Osteoblast (primary cell): ENCODE measurements at regions not wholly inside any gene's neighbourhood (a gene's known extent, or its start where the extent isn't known, plus 50 kb on each side); places are given as distances from the start of the nearest gene placed in this dataset.

ENCODE experiments used
- DNase-seq: peaks from one replicate; pipeline ENCODE4 v3.0.0; 2011; ENCODE audit warnings: low spot score, mixed read lengths; ENCODE audit not compliant: insufficient read length; ENCODE audit errors: missing footprints
- H2AFZ ChIP-seq: 2 replicates; pipeline ENCODE4 v1.6.0; 2011; ENCODE audit warnings: mild to moderate bottlenecking, low read length
- H3K27ac ChIP-seq: 2 replicates; pipeline ENCODE4 v1.5.1; 2011; ENCODE audit warnings: mild to moderate bottlenecking, low read depth, low read length, moderate library complexity
- H3K27me3 ChIP-seq: 2 replicates; pipeline ENCODE4 v1.6.0; 2012; ENCODE audit warnings: mild to moderate bottlenecking, control low read depth, inconsistent platforms, low read length, moderate library complexity; ENCODE audit not compliant: insufficient read depth
- H3K36me3 ChIP-seq: 2 replicates; pipeline ENCODE4 v1.5.1; 2011; ENCODE audit warnings: mild to moderate bottlenecking, low read length, control low read depth, moderate library complexity; ENCODE audit not compliant: insufficient read depth
- H3K4me1 ChIP-seq: 2 replicates; pipeline ENCODE4 v1.5.1; 2011; ENCODE audit warnings: mild to moderate bottlenecking, low read length, control low read depth, moderate library complexity; ENCODE audit not compliant: insufficient read depth
- H3K4me2 ChIP-seq: 2 replicates; pipeline ENCODE4 v1.6.0; 2011; ENCODE audit warnings: mild to moderate bottlenecking, low read length; ENCODE audit not compliant: insufficient read depth
- H3K4me3 ChIP-seq: fragments of 200-600 bp; sonication (generic); 3 replicates; pipeline ENCODE4 v1.5.1; 2012; ENCODE audit warnings: mild to moderate bottlenecking, low read length, inconsistent platforms; ENCODE audit not compliant: insufficient read depth
- H3K79me2 ChIP-seq: 2 replicates; pipeline ENCODE4 v1.6.0; 2012; ENCODE audit warnings: mild to moderate bottlenecking, low read length, control low read depth, inconsistent platforms; ENCODE audit not compliant: insufficient read depth
- H3K9me3 ChIP-seq: 2 replicates; pipeline ENCODE4 v1.5.1; 2011; ENCODE audit warnings: low read depth, low read length, control low read depth
- H4K20me1 ChIP-seq: 2 replicates; pipeline ENCODE4 v1.6.0; 2012; ENCODE audit warnings: mild to moderate bottlenecking, low read length, control low read depth; ENCODE audit not compliant: insufficient read depth
- CTCF ChIP-seq: IDR thresholded peaks from 2 replicates; pipeline ENCODE4 v1.5.1; 2011; ENCODE audit warnings: mild to moderate bottlenecking, low read depth, low read length, moderate library complexity; ENCODE audit errors: extremely low read depth

GRCh38 chr2:66696886-66697285 is 262.0 kb downstream of the MEIS1 start:
- Histone ChIP-seq H3K4me2 (no peak overlapping the region), H3K27ac (no peak overlapping the region), H3K36me3 (no peaks in the 10 kb centered on the region), H2AFZ (no peak overlapping the region), H3K9me3 (no peaks in the 10 kb centered on the region), H3K4me3 (no peak overlapping the region), H3K4me1 (no peaks in the 10 kb centered on the region), H3K27me3 (no peaks in the 10 kb centered on the region), H4K20me1 (no peaks in the 10 kb centered on the region), H3K79me2 (no peaks in the 10 kb centered on the region)
- DNase-seq = no peak
- TF ChIP-seq CTCF = no peak

- Histone ChIP-seq H3K9me3 (no peaks in the 10 kb centered on the region), H3K4me2 (no peak overlapping the region), H3K4me1 (no peaks in the 10 kb centered on the region), H3K36me3 (no peaks in the 10 kb centered on the region), H4K20me1 (no peaks in the 10 kb centered on the region), H3K79me2 (no peaks in the 10 kb centered on the region), H3K27ac (no peak overlapping the region), H3K27me3 (no peaks in the 10 kb centered on the region), H3K4me3 (no peak overlapping the region), H2AFZ (no peak overlapping the region)
- DNase-seq = no peak
- TF ChIP-seq CTCF = no peak
These were observed 262.4 kb downstream of the MEIS1 start for GRCh38 chr2:66697366-66697765.

- no peaks in the 10 kb centered on the region for H3K9me3 ChIP-seq
- no peak overlapping the region for H3K4me3 ChIP-seq
- H3K27me3 ChIP-seq = no peaks in the 10 kb centered on the region
- no peak for TF ChIP-seq CTCF
- DNase-seq = no peak
- H3K4me2 ChIP-seq = no peak overlapping the region
- H3K27ac ChIP-seq = no peak overlapping the region
- no peak overlapping the region for H2AFZ ChIP-seq
- H3K4me1 ChIP-seq = no peaks in the 10 kb centered on the region
- no peaks in the 10 kb centered on the region for H3K36me3 ChIP-seq
- no peaks in the 10 kb centered on the region for H4K20me1 ChIP-seq
- no peaks in the 10 kb centered on the region for H3K79me2 ChIP-seq
These were observed 263.2 kb downstream of the MEIS1 start for GRCh38 chr2:66698091-66698490.

- no peaks in the 10 kb centered on the region for H3K4me1 ChIP-seq
- H4K20me1 ChIP-seq = no peaks in the 10 kb centered on the region
- no peak overlapping the region for H3K4me3 ChIP-seq
- no peak overlapping the region for H2AFZ ChIP-seq
- H3K36me3 ChIP-seq = no peaks in the 10 kb centered on the region
- no peak overlapping the region for H3K4me2 ChIP-seq
- H3K9me3 ChIP-seq = no peaks in the 10 kb centered on the region
- no peak overlapping the region for H3K27ac ChIP-seq
- no peaks in the 10 kb centered on the region for H3K79me2 ChIP-seq
- H3K27me3 ChIP-seq = no peaks in the 10 kb centered on the region
- TF ChIP-seq CTCF = no peak
- no peak for DNase-seq
These were observed 263.8 kb downstream of the MEIS1 start for GRCh38 chr2:66698576-66699239.
